IMR-90 (cell line): ENCODE measurements at regions not wholly inside any gene's neighbourhood (a gene's known extent, or its start where the extent isn't known, plus 50 kb on each side); places are given as distances from the start of the nearest gene placed in this dataset.

Source experiments
- ATAC-seq: fragments of 200-7000 bp; cut with Tn5 transposase; 2 replicates; pipeline ENCODE4 v1.9.1; 2020; ENCODE audit warnings: low read depth, mild to moderate bottlenecking, moderate library complexity
- BruUV-seq: library from RNA; stranded (reverse); fragments of 400-500 nt; replicated peaks from 2 replicates; lab custom pipeline; 2021; lab: Mats Ljungman, UMichigan
- CTCF ChIA-PET: fragments of 300-600 bp; formaldehyde crosslinking; extraction: SDS; loops from one replicate; lab custom pipeline; 2021; ENCODE audit warnings: antibody characterized with exemption; lab: Yijun Ruan, JAX
- POLR2A ChIA-PET: fragments of 300-600 bp; sonication (Branson Sonifier 250); formaldehyde crosslinking; loops from one replicate; lab custom pipeline; 2022; ENCODE audit warnings: antibody characterized with exemption; ENCODE audit not compliant: unreplicated experiment; lab: Charles Lee
- DNase-seq: peaks from one replicate; pipeline ENCODE4 v3.0.0; 2013
- H2AFZ ChIP-seq: replicated peaks from 2 replicates; pipeline ENCODE3; 2013; ENCODE audit warnings: low read length, mild to moderate bottlenecking; ENCODE audit not compliant: poor library complexity
- H2AK5ac ChIP-seq: 2 replicates; pipeline ENCODE4 v1.6.1; 2013; ENCODE audit warnings: low read depth, low read length, inconsistent platforms
- H2AK9ac ChIP-seq: replicated peaks from 2 replicates; pipeline ENCODE3; 2013; ENCODE audit warnings: mild to moderate bottlenecking, low read depth, low read length, moderate library complexity; ENCODE audit not compliant: poor library complexity
- H2BK120ac ChIP-seq: 2 replicates; pipeline ENCODE4 v1.6.1; 2013; ENCODE audit warnings: low read depth, low read length, inconsistent platforms
- H2BK15ac ChIP-seq: 3 replicates; pipeline ENCODE4 v1.6.1; 2013; ENCODE audit warnings: low read depth, low read length, inconsistent platforms
- H2BK20ac ChIP-seq: 2 replicates; pipeline ENCODE4 v1.6.1; 2013; ENCODE audit warnings: low read depth, mild to moderate bottlenecking, inconsistent platforms, low read length, moderate library complexity
- H2BK5ac ChIP-seq: 2 replicates; pipeline ENCODE4 v1.6.1; 2013; ENCODE audit warnings: mild to moderate bottlenecking, low read depth, low read length, inconsistent platforms; ENCODE audit not compliant: poor library complexity, severe bottlenecking
- H3K14ac ChIP-seq: replicated peaks from 2 replicates; pipeline ENCODE4 v1.6.1; 2013; ENCODE audit warnings: low read depth, low read length, inconsistent platforms
- H3K18ac ChIP-seq: 2 replicates; pipeline ENCODE4 v1.6.1; 2013; ENCODE audit warnings: low read depth, low read length, control low read depth
- H3K23ac ChIP-seq: 2 replicates; pipeline ENCODE4 v1.6.1; 2013; ENCODE audit warnings: low read depth, low read length, inconsistent platforms
- H3K27ac ChIP-seq: 2 replicates; pipeline ENCODE4 v1.5.1; 2013; ENCODE audit warnings: mild to moderate bottlenecking, control low read depth, low read length; ENCODE audit not compliant: insufficient read depth
- H3K27me3 ChIP-seq: 2 replicates; pipeline ENCODE4 v1.6.1; 2013; ENCODE audit warnings: low read length; ENCODE audit not compliant: control insufficient read depth, insufficient read depth
- H3K36me3 ChIP-seq: 2 replicates; pipeline ENCODE4 v1.6.1; 2013; ENCODE audit warnings: low read length, mixed read lengths; ENCODE audit not compliant: control insufficient read depth, insufficient read depth
- H3K4ac ChIP-seq: 2 replicates; pipeline ENCODE4 v1.6.1; 2013; ENCODE audit warnings: low read depth, low read length, inconsistent platforms
- H3K4me1 ChIP-seq: 2 replicates; pipeline ENCODE4 v1.6.1; 2013; ENCODE audit warnings: low read length, mixed read lengths; ENCODE audit not compliant: control insufficient read depth, insufficient read depth
- H3K4me2 ChIP-seq: 2 replicates; pipeline ENCODE4 v1.6.1; 2013; ENCODE audit warnings: low read depth, mild to moderate bottlenecking, control low read depth, low read length, moderate library complexity
- H3K4me3 ChIP-seq: 2 replicates; pipeline ENCODE4 v1.5.1; 2013; ENCODE audit warnings: low read depth, mild to moderate bottlenecking, control low read depth, low read length, moderate library complexity; ENCODE audit not compliant: insufficient read depth
- H3K56ac ChIP-seq: 2 replicates; pipeline ENCODE4 v1.6.1; 2013; ENCODE audit warnings: low read length, inconsistent platforms; ENCODE audit not compliant: insufficient read depth; ENCODE audit errors: extremely low read depth
- H3K79me1 ChIP-seq, 2 experiments: 2 replicates each; pipeline ENCODE4 v1.6.1; 2013; ENCODE audit warnings: low read length in 2 of 2, inconsistent platforms in 1 of 2, low read depth in 1 of 2
- H3K9ac ChIP-seq: 2 replicates; pipeline ENCODE4 v1.6.1; 2013; ENCODE audit warnings: low read depth, low read length, control low read depth
- H3K9me1 ChIP-seq: 2 replicates; pipeline ENCODE4 v1.6.1; 2013; ENCODE audit warnings: low read length, inconsistent platforms; ENCODE audit not compliant: insufficient read depth
- H3K9me3 ChIP-seq: 2 replicates; pipeline ENCODE4 v1.6.1; 2013; ENCODE audit warnings: low read length; ENCODE audit not compliant: control insufficient read depth, insufficient read depth
- H4K20me1 ChIP-seq: 2 replicates; pipeline ENCODE4 v1.6.1; 2013; ENCODE audit warnings: low read length, inconsistent platforms; ENCODE audit not compliant: insufficient read depth
- H4K5ac ChIP-seq: 2 replicates; pipeline ENCODE4 v1.6.1; 2013; ENCODE audit warnings: mild to moderate bottlenecking, low read depth, low read length, control low read depth
- H4K8ac ChIP-seq, 2 experiments: 2 replicates each; pipeline ENCODE4 v1.6.1; 2013; ENCODE audit warnings: low read depth in 2 of 2, low read length in 2 of 2, control low read depth in 1 of 2, inconsistent platforms in 1 of 2
- H4K91ac ChIP-seq: 2 replicates; pipeline ENCODE4 v1.6.1; 2013; ENCODE audit warnings: low read depth, low read length, inconsistent platforms; ENCODE audit not compliant: insufficient read depth
- BHLHE40 ChIP-seq: fragments of 150-350 bp; IDR thresholded peaks from 2 replicates; pipeline ENCODE4 v1.6.1; 2016; ENCODE audit warnings: mild to moderate bottlenecking, low read depth, low read length
- CEBPB ChIP-seq: IDR thresholded peaks from 2 replicates; pipeline ENCODE4 v1.6.1; 2012; ENCODE audit warnings: low read depth, low read length, improper control_type of control experiment
- CHD1 ChIP-seq: IDR thresholded peaks from 2 replicates; pipeline ENCODE4 v1.6.1; 2012; ENCODE audit warnings: low read depth, low read length, improper control_type of control experiment
- ELK1 ChIP-seq: fragments of 150-350 bp; IDR thresholded peaks from 2 replicates; pipeline ENCODE4 v1.6.1; 2016; ENCODE audit warnings: low read depth, mild to moderate bottlenecking, low read length, moderate library complexity, borderline replicate concordance
- FOS ChIP-seq: fragments of 150-350 bp; IDR thresholded peaks from 2 replicates; pipeline ENCODE4 v1.6.1; 2016; ENCODE audit warnings: low read depth, low read length
- MAFK ChIP-seq: IDR thresholded peaks from 2 replicates; pipeline ENCODE4 v1.6.1; 2012; ENCODE audit warnings: low read depth, low read length, improper control_type of control experiment
- MAZ ChIP-seq: IDR thresholded peaks from 2 replicates; pipeline ENCODE4 v1.6.1; 2012; ENCODE audit warnings: low read depth, mild to moderate bottlenecking, low read length, improper control_type of control experiment, moderate library complexity, borderline replicate concordance
- MXI1 ChIP-seq: IDR thresholded peaks from 2 replicates; pipeline ENCODE4 v1.6.1; 2012; ENCODE audit warnings: low read depth, mild to moderate bottlenecking, low read length, moderate library complexity, borderline replicate concordance
- NFE2L2 ChIP-seq: fragments of 150-350 bp; IDR thresholded peaks from 2 replicates; pipeline ENCODE4 v1.6.1; 2016; ENCODE audit warnings: low read depth, mild to moderate bottlenecking, low read length
- POLR2A ChIP-seq: IDR thresholded peaks from 2 replicates; pipeline ENCODE4 v1.6.1; 2012; ENCODE audit warnings: mild to moderate bottlenecking, low read depth, low read length
- RAD21 ChIP-seq: IDR thresholded peaks from 2 replicates; pipeline ENCODE4 v1.6.1; 2012; ENCODE audit warnings: low read length, improper control_type of control experiment
- RCOR1 ChIP-seq: IDR thresholded peaks from 2 replicates; pipeline ENCODE4 v1.6.1; 2012; ENCODE audit warnings: mild to moderate bottlenecking, low read length, improper control_type of control experiment; ENCODE audit not compliant: insufficient replicate concordance
- RFX5 ChIP-seq: IDR thresholded peaks from 2 replicates; pipeline ENCODE4 v1.8.0; 2012; ENCODE audit warnings: low read depth, mild to moderate bottlenecking, low read length, moderate library complexity
- SMC3 ChIP-seq: fragments of 150-350 bp; IDR thresholded peaks from 2 replicates; pipeline ENCODE4 v1.6.1; 2016; ENCODE audit warnings: low read depth, mild to moderate bottlenecking, antibody characterized with exemption, low read length, moderate library complexity
- WGBS, 2 experiments: methylation state at CpG; one replicate each; pipeline versions ENCODE4 v1.1.5 to v1.1.7; 2013; ENCODE audit warnings: missing lambda C conversion rate in 2 of 2; ENCODE audit not compliant: insufficient read length in 1 of 2; ENCODE audit errors: extremely low coverage in 2 of 2; 5-methylcytosine and 5-hydroxymethylcytosine counted together
- dilution Hi-C: fragments of 300-500 bp; cut with HindIII; formaldehyde crosslinking; loops from one replicate; pipeline ENCODE4 v1.14.3; 2018; ENCODE audit warnings: low sequenced_read_pairs; ENCODE audit not compliant: unreplicated experiment
- in situ Hi-C: fragments of 300-500 bp; cut with MboI; formaldehyde crosslinking; loops from 3 replicates; pipeline ENCODE4 v1.14.3; 2019; ENCODE audit warnings: low sequenced_read_pairs, inconsistent platforms, mixed read lengths
- intact Hi-C: fragments of 100-400 bp; cut with micrococcal nuclease; formaldehyde crosslinking; loops from 2 replicates; pipeline ENCODE4 v1.10.0; 2022
- TF ChIP-seq, protein P1 (sequence below): conservative IDR thresholded peaks from 2 replicates; pipeline ENCODE4 v1.5.1; 2012; ENCODE audit warnings: mild to moderate bottlenecking, low read depth, low read length, improper control_type of control experiment
- TF ChIP-seq, protein P2 (sequence below): fragments of 150-350 bp; IDR thresholded peaks from 2 replicates; pipeline ENCODE4 v1.6.1; 2017; ENCODE audit warnings: mild to moderate bottlenecking, antibody characterized with exemption, low read length, low read depth

GRCh38 chr6:147058786-147059385 is 145.3 kb upstream of the STXBP5 start:
- H3K18ac ChIP-seq = no peak overlapping the region
- H4K5ac ChIP-seq = no peak overlapping the region
- BruUV-seq = no TSS peak
- H3K4me1 ChIP-seq = peaks cover 6% of the 10 kb centered on the region
- H3K9me1 ChIP-seq = peaks cover 2% of the 10 kb centered on the region
- H2AK5ac ChIP-seq = no peak overlapping the region
- DNase-seq = peak; percentile 6
- H3K9me3 ChIP-seq = no peaks in the 10 kb centered on the region
- H3K23ac ChIP-seq = no peak overlapping the region
- H3K4ac ChIP-seq = no peak overlapping the region
- H4K91ac ChIP-seq = no peak overlapping the region
- no peak overlapping the region for H3K27ac ChIP-seq
- no peak overlapping the region for H3K14ac ChIP-seq
- no peak overlapping the region for H3K4me3 ChIP-seq
- 50% methylated on average over 1 of the region's 1 CpG; no CpG with 5 or more reads in 1 of the 2 experiments for WGBS, 2 experiments
- intact Hi-C loops (no loop called here), in situ Hi-C loops (no loop called here), dilution Hi-C loops (no loop called here)
- H4K8ac ChIP-seq = no peak overlapping the region
- POLR2A ChIA-PET = interaction anchor here (0.6 kb wide), 1 partner anchor 152 kb away, joined by 3 read pairs; no protein-coding TSS in a partner anchor
- H3K56ac ChIP-seq = no peak overlapping the region
- H2AK9ac ChIP-seq = no peak overlapping the region
- H3K27me3 ChIP-seq = no peaks in the 10 kb centered on the region
- H3K79me1 ChIP-seq = no peaks in the 10 kb centered on the region
- no peak overlapping the region for H3K9ac ChIP-seq
- CTCF ChIA-PET = interaction anchor here (0.7 kb wide), 1 partner anchor 16 kb away, joined by 3 read pairs; no protein-coding TSS in a partner anchor
- TF ChIP-seq ELK1 (no peak), BHLHE40 (no peak), CHD1 (no peak), MAFK (no peak), SMC3 (no peak), FOS (no peak), POLR2A (no peak), NFE2L2 (no peak), RFX5 (no peak), RCOR1 (no peak), MXI1 (no peak), CEBPB (no peak), RAD21 (no peak), MAZ (no peak)
- TF ChIP-seq, protein P1, sequence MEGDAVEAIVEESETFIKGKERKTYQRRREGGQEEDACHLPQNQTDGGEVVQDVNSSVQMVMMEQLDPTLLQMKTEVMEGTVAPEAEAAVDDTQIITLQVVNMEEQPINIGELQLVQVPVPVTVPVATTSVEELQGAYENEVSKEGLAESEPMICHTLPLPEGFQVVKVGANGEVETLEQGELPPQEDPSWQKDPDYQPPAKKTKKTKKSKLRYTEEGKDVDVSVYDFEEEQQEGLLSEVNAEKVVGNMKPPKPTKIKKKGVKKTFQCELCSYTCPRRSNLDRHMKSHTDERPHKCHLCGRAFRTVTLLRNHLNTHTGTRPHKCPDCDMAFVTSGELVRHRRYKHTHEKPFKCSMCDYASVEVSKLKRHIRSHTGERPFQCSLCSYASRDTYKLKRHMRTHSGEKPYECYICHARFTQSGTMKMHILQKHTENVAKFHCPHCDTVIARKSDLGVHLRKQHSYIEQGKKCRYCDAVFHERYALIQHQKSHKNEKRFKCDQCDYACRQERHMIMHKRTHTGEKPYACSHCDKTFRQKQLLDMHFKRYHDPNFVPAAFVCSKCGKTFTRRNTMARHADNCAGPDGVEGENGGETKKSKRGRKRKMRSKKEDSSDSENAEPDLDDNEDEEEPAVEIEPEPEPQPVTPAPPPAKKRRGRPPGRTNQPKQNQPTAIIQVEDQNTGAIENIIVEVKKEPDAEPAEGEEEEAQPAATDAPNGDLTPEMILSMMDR = no peak
- TF ChIP-seq, protein P2, sequence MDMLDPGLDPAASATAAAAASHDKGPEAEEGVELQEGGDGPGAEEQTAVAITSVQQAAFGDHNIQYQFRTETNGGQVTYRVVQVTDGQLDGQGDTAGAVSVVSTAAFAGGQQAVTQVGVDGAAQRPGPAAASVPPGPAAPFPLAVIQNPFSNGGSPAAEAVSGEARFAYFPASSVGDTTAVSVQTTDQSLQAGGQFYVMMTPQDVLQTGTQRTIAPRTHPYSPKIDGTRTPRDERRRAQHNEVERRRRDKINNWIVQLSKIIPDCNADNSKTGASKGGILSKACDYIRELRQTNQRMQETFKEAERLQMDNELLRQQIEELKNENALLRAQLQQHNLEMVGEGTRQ = no peak
- H2BK5ac ChIP-seq = no peak overlapping the region
- H2AFZ ChIP-seq = no peak overlapping the region
- H2BK120ac ChIP-seq = no peak overlapping the region
- no peak overlapping the region for H3K4me2 ChIP-seq
- H2BK15ac ChIP-seq = no peak overlapping the region
- no peaks in the 10 kb centered on the region for H4K20me1 ChIP-seq
- no peaks in the 10 kb centered on the region for H3K36me3 ChIP-seq
- ATAC-seq = no peak
- H2BK20ac ChIP-seq = no peak overlapping the region
